Tibial nerve (tissue), 4 donors: ENCODE measurements at regions not wholly inside any gene's neighbourhood (a gene's known extent, or its start where the extent isn't known, plus 50 kb on each side); places are given as distances from the start of the nearest gene placed in this dataset.

Source experiments
- DNase-seq, 2 donors: peaks; one replicate each; pipeline ENCODE4 v3.0.0-alpha.2; 2019; ENCODE audit warnings: low spot score in 2 of 2
- H3K27ac ChIP-seq, 4 donors: fragments of 200-600 bp; sonication (generic) in 3 of 4; one replicate each; pipeline ENCODE4 v1.5.1; 2017 to 2019; ENCODE audit warnings: mild to moderate bottlenecking in 1 of 4
- H3K27me3 ChIP-seq, 2 donors: fragments of 200-600 bp; sonication (generic) in 1 of 2; one replicate each; pipeline versions ENCODE4 v1.5.1 to v1.6.0; 2017 to 2019
- H3K36me3 ChIP-seq, 3 donors: fragments of 200-600 bp; sonication (generic); one replicate each; pipeline ENCODE4 v1.5.1; 2018 to 2019
- H3K4me1 ChIP-seq, 4 donors: fragments of 200-600 bp; sonication (generic) in 3 of 4; one replicate each; pipeline ENCODE4 v1.5.1; 2017 to 2019
- H3K4me3 ChIP-seq, 4 donors: fragments of 200-600 bp; sonication (generic) in 3 of 4; one replicate each; pipeline ENCODE4 v1.5.1; 2017 to 2019; ENCODE audit warnings: mild to moderate bottlenecking in 1 of 4, moderate library complexity in 1 of 4
- H3K9me3 ChIP-seq, 4 donors: fragments of 200-600 bp; sonication (generic) in 3 of 4; one replicate each; pipeline ENCODE4 v1.5.1; 2017 to 2019
- EP300 ChIP-seq, 2 donors: sonication (generic); formaldehyde crosslinking; IDR thresholded peaks; one replicate each; pipeline ENCODE4 v1.6.1; 2017; ENCODE audit warnings: antibody characterized with exemption in 2 of 2, mild to moderate bottlenecking in 1 of 2
- POLR2A ChIP-seq, 2 donors: fragments of 450-650 bp; IDR thresholded peaks; one replicate each; pipeline ENCODE4 v1.6.1; 2017; ENCODE audit warnings: antibody characterized with exemption in 2 of 2, mild to moderate bottlenecking in 2 of 2, moderate library complexity in 2 of 2
- WGBS, 2 donors: methylation state at CpG; one replicate each; pipeline ENCODE4 v1.1.5; 2018; 5-methylcytosine and 5-hydroxymethylcytosine counted together
- TF ChIP-seq, protein P1 (sequence below), 5 experiments: fragments of 200-600 bp in 3 of 5; fragments of 450-650 bp in 2 of 5; sonication (generic) in 3 of 5; IDR thresholded peaks; one replicate each; pipeline ENCODE4 v1.5.1; 2016 to 2019; ENCODE audit warnings: antibody characterized with exemption in 5 of 5, mild to moderate bottlenecking in 3 of 5, moderate library complexity in 2 of 5

DNA sequence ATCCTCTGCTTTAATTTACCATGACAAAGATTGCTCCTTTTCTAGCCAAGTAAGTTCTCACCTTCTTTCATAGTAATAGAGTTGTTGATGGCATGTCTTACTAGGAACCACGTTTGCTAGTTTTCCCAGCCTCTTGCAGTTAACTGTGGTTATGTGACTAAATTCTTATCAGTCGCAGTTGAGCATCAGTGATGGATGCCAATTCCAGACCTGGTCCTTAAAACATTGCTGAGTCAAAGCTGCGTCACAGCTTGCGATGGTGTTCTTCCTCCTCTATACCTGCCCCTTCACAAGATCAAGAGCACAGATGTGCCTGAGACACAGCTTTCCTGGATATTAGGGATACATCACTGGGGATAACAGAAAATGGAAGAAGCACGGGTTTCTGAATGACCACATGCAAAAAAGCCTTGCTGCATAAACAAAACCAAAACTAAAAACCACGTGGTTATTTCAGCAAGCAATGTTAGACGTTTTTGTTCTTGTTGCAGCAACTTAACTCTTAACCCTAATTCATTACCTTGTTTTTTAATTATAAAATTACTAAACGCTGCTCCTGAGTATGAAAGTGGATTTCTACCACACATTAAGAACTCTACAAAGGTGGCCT, 97.6 kb upstream of the DACH1 start:
- Histone ChIP-seq H3K27ac (no peak overlapping the region), H3K4me3 (no peak overlapping the region), H3K36me3 (no peaks in the 10 kb centered on the region), H3K9me3 (no peaks in the 10 kb centered on the region), H3K4me1 (no peaks in the 10 kb centered on the region), H3K27me3 (no peaks in the 10 kb centered on the region)
- 61 to 64% methylated on average over 8 of the region's 8 CpGs for WGBS, 2 donors
- DNase-seq: no peak
- TF ChIP-seq POLR2A (IDR thresholded peaks at IDR 0.05) (no peak), EP300 (IDR thresholded peaks at IDR 0.05) (no peak)
- TF ChIP-seq, protein P1, sequence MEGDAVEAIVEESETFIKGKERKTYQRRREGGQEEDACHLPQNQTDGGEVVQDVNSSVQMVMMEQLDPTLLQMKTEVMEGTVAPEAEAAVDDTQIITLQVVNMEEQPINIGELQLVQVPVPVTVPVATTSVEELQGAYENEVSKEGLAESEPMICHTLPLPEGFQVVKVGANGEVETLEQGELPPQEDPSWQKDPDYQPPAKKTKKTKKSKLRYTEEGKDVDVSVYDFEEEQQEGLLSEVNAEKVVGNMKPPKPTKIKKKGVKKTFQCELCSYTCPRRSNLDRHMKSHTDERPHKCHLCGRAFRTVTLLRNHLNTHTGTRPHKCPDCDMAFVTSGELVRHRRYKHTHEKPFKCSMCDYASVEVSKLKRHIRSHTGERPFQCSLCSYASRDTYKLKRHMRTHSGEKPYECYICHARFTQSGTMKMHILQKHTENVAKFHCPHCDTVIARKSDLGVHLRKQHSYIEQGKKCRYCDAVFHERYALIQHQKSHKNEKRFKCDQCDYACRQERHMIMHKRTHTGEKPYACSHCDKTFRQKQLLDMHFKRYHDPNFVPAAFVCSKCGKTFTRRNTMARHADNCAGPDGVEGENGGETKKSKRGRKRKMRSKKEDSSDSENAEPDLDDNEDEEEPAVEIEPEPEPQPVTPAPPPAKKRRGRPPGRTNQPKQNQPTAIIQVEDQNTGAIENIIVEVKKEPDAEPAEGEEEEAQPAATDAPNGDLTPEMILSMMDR (IDR thresholded peaks at IDR 0.05): no peak

DNA sequence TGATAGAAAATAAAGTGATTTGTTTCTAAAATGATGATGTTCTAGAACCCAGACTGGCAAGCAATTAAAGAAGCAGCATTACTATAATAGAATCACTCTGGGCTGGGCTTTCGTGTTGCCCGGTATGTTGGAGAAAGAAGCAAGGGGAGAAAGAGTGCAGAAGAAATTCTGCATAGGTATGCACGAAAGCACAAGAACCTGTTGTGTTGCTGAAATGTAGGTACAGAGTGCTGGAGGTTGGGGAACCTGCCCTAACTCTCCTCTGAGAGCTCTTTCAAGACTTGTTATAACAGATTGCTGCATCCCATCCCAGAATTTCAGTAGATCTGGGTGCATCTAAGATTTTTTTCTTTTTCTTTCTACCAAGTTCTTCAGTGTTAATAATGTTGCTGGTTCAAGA, 95.7 kb upstream of the DACH1 start:
- H3K27me3 ChIP-seq: no peaks in the 10 kb centered on the region
- WGBS, 2 donors: 85 to 91% methylated on average over 3 of the region's 3 CpGs
- TF ChIP-seq, protein P1 (IDR thresholded peaks at IDR 0.05): no peak
- TF ChIP-seq POLR2A (IDR thresholded peaks at IDR 0.05) (no peak), EP300 (IDR thresholded peaks at IDR 0.05) (no peak)
- no peak for DNase-seq
- H3K27ac ChIP-seq: no peak overlapping the region
- H3K4me1 ChIP-seq: no peaks in the 10 kb centered on the region
- H3K36me3 ChIP-seq: no peaks in the 10 kb centered on the region
- no peak overlapping the region for H3K4me3 ChIP-seq
- no peaks in the 10 kb centered on the region for H3K9me3 ChIP-seq

DNA sequence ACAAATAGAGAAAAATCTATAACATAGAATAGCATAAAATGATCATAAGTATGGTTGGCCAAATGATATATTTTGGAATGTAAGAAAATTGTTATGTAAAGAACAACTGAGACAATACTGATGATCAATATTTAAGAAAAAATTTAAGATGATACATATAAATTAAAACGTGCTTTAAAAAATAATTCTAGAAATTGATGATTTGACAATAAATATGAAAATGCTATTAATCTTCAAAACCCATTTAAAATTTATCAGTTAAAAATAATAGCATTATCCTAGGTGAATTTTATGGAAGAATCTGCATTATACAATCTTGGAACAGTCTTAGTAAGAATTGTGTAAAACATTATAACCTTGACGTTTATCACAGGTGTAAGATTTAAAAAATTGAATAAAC, 95.1 kb upstream of the DACH1 start:
- no peak for DNase-seq
- no peaks in the 10 kb centered on the region for H3K27me3 ChIP-seq
- no peaks in the 10 kb centered on the region for H3K36me3 ChIP-seq
- no peak overlapping the region for H3K27ac ChIP-seq
- H3K4me3 ChIP-seq: no peak overlapping the region
- WGBS, 2 donors: 86 to 88% methylated on average over 2 of the region's 2 CpGs
- TF ChIP-seq, protein P1 (IDR thresholded peaks at IDR 0.05): no peak
- TF ChIP-seq EP300 (IDR thresholded peaks at IDR 0.05) (no peak), POLR2A (IDR thresholded peaks at IDR 0.05) (no peak)
- no peaks in the 10 kb centered on the region for H3K4me1 ChIP-seq
- H3K9me3 ChIP-seq: no peaks in the 10 kb centered on the region

DNA sequence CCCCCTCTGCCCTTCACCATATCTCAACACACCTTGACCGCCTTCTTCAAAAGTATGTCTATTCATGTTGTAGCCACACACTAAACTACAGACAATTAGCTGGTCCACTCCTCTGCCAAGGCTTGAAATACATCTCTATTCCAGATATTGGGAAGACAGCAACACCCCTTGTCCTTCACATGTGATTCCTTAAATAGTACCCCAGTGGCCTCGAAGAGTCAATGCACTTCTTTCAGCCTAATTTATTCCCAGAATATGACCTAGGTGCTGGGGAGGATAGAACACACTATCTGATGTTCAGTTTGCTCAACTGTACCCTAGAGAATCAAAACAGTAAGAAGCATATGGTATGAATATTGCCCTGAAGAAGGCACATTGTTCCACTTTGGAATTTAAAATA, 82.4 kb upstream of the DACH1 start:
- WGBS, 2 donors: 68 to 74% methylated on average over 2 of the region's 2 CpGs
- Histone ChIP-seq H3K27me3 (no peaks in the 10 kb centered on the region), H3K9me3 (peaks cover 0 to 3% (median 0%) of the 10 kb centered on the region in 4 donors), H3K4me1 (no peaks in the 10 kb centered on the region), H3K27ac (no peak overlapping the region), H3K4me3 (no peak overlapping the region), H3K36me3 (no peaks in the 10 kb centered on the region)
- TF ChIP-seq POLR2A (IDR thresholded peaks at IDR 0.05) (no peak), EP300 (IDR thresholded peaks at IDR 0.05) (no peak)
- TF ChIP-seq, protein P1 (IDR thresholded peaks at IDR 0.05): no peak
- DNase-seq: no peak

DNA sequence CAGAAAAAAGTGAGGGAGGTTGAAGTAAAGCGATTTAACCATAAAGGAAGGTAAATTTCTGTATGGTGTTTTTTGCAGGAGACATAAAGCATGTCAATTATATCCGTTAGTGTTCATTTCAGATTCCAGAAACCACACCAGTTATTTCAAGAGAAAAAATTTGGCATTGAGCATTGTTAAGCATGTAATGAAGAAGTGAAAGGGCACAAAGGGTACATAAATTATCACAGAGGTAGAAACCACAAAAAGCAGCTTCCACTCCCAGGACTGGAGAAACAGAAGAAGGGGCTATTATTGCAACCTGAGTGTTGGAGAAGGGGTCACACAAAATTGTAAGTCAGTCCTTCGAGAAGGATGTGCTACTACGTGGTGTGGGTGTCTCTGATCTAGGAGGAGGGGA, 72.2 kb upstream of the DACH1 start:
- no peaks in the 10 kb centered on the region for H3K27me3 ChIP-seq
- TF ChIP-seq POLR2A (IDR thresholded peaks at IDR 0.05) (no peak), EP300 (IDR thresholded peaks at IDR 0.05) (no peak)
- TF ChIP-seq, protein P1 (IDR thresholded peaks at IDR 0.05): no peak
- no peak overlapping the region for H3K4me3 ChIP-seq
- H3K36me3 ChIP-seq: no peaks in the 10 kb centered on the region
- H3K4me1 ChIP-seq: no peaks in the 10 kb centered on the region
- 37 to 44% methylated on average over 4 of the region's 4 CpGs for WGBS, 2 donors
- H3K9me3 ChIP-seq: no peaks in the 10 kb centered on the region
- DNase-seq: no peak
- no peak overlapping the region for H3K27ac ChIP-seq
